ENCODE measurements at regions not wholly inside any gene's neighbourhood (a gene's known extent, or its start where the extent isn't known, plus 50 kb on each side); places are given as distances from the start of the nearest gene placed in this dataset.
A peak's percentile ranks its signal among the peaks of the same experiment; 100 is the strongest.

- no peak for ATAC-seq
Measured at GRCh38 chr10:44201011-44201410, 183.9 kb downstream of the CXCL12 start.

GRCh38 chr10:44199991-44200655, 184.8 kb downstream of the CXCL12 start:
- DNase-seq (ENCODE audit: low spot score) (no peak), ATAC-seq (no peak)

More at GRCh38 chr10:44201011-44201410, 183.9 kb downstream of the CXCL12 start:
- no peak for DNase-seq (ENCODE audit: low spot score)

GRCh38 chr10:44199267-44199666, 185.6 kb downstream of the CXCL12 start:
- ATAC-seq (no peak), DNase-seq (ENCODE audit: low spot score) (no peak)

DNA sequence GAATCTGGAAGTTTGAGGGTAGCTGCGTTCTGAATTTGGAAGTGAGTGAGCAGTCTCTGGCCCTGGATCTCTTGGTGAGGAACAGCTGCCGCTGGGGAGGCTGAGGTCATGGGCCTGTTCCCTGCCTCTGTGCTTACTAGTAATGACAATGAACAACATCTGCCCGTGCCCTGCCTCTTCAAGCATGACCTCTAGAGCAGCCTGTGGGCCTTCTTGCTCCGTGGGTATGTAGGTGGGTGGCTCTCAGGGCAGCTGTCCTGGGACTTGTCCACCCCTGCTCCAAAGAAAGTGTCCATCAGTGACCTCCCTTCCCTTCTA, 186.2 kb downstream of the CXCL12 start:
- DNase-seq (ENCODE audit: low spot score) (no peak), ATAC-seq (no peak)

DNA sequence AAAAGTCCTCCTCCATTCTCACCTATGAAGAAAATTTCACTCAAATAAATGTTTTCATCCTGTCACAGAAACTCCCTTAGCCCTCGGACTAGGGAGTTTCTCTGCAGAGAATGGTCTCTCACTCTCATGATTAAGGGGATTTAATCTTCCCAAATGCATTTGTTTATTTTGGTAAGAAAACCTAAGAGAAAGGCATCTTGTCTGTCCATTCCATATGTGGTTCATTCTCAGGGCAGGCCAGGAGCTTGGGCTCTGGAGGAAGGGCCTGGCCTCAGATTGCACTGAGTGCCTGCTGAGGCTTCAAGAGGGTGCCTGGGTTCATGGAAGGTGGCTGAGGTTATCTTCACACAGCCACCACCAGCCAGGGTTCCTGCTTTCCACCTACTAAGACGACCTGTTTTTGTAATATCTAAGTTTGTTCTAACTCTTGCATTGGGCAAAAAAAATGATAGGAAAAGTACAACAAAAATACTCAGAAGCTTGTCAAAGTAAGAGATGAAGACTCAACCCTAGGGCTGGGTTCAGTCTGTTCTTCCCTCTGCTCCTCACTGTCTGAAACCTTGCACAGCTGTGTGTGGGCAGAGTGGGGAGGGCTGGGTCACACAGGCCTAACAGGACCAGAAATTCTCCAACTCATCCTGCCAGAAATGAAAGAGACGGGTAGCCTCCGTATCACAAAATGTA, 186.7 kb downstream of the CXCL12 start:
- DNase-seq (ENCODE audit: low spot score) (no peak), ATAC-seq (no peak)

DNA sequence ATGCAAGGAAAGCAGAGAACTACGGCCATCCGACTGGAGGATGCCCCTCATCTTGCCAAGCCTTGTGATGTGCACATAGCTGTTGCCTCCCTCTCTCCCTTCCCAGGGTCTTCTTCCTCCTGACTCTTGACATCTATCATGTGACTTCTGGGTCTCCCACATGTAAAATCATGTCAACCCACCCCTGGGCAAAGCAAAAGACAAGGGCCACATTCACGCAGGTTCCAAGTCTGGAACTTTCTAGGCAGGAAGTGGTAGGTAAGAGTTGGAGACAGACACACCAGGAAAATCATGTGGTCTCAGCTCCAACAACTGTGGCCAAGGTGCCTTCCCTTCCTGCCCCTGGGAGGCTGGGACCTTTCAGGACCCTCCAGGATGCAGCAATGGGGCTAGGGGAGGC, 187.3 kb downstream of the CXCL12 start:
- no peak for ATAC-seq
- DNase-seq (ENCODE audit: low spot score), result no peak

- no peak for ATAC-seq
- DNase-seq (ENCODE audit: low spot score), result no peak
Measured at GRCh38 chr10:44196336-44196735, 188.6 kb downstream of the CXCL12 start.

GRCh38 chr10:44196008-44196320, 188.9 kb downstream of the CXCL12 start:
- DNase-seq (ENCODE audit: low spot score) (no peak), ATAC-seq (no peak)

DNA sequence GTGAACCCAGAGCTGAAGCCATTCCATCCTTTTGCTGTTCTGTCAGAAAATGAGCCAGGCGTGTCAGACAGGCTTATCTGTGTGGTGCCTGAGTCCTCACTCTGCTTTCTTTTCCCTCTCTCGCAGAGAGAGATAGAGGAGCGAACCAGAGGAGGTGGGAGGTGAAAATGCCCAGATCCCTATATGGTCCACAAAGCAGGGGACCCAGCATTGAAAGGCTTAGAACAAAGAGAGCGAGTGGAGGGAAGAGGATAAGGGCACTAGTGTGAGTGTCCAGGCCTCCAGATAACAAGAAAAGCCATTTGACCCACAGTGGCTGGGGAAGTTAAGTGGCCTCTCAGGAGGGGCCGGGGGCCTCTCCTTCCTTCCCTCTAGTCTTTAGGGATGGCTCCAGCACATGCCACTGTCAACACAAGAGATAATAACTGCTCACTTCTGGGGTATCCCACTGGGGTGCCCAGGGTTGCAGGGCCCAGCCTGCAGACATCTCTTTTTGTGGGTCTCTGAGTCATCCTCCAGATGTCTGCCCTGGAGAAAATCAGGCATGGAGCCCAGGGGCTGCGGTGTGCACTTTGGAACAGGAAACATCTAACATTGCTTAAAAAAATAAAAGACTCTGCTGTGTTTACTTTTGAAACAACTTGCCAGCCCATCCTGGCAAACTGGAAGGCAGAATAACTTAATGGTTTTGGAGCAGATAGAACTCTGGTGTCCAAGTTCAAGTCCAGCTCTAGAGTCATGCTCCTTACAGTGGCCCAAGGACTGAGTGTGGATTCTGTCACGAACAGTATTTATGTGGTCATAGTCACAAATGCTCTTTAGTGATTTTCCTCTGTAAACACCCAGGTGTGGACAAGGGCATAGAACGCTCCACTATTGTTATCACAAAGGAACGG, 189.5 kb downstream of the CXCL12 start:
- peak; percentile 81 for DNase-seq (ENCODE audit: low spot score)
- peak; percentile 90 for ATAC-seq

- ATAC-seq (no peak), DNase-seq (ENCODE audit: low spot score) (no peak)
Measured at GRCh38 chr10:44194435-44194834, 190.5 kb downstream of the CXCL12 start.

- no peak for ATAC-seq
- DNase-seq (ENCODE audit: low spot score), result no peak
Measured at GRCh38 chr10:44193567-44194220, 191.2 kb downstream of the CXCL12 start.

DNA sequence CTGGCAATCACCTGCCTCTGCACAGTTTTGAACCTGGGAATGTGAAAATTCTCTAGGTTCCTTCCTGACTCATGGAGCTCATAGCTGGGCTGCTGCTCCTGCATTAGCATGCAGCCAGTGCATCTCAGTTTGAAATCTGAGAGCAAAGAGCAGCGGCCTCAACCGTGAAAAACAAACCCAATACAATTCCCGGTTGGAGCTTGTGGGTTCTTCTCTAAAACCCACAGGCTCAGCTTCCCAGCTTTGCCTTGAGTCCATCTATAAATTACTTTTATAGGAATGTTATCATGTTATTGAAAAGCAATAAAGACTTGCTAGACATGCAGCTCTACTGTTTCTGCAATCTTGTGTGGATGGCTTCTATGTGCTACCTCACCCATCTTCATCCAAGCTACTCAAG, 191.7 kb downstream of the CXCL12 start:
- DNase-seq (ENCODE audit: low spot score) (no peak), ATAC-seq (no peak)

DNA sequence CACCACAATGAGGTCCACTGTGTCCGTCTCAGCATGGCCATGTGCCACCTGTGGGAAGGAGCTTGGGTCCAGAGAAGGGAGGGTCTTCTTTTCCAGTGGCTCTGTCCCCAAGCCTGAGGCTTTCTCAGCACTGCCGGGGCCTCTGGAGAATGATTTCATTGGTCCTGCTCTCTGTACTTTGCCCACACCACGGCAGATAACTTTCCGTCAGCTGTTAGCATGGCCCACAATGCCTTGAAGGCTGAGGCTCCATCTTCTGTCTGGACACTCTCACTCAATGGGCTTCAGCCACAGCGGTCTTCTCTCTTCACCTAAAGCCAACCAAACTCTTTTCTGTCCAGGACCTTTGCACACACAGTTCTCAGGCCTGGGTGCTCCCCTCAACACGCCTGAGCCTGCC, 192.5 kb downstream of the CXCL12 start:
- ATAC-seq (peak; percentile 37), DNase-seq (ENCODE audit: low spot score) (no peak)

GRCh38 chr10:44190541-44190940, 194.4 kb downstream of the CXCL12 start:
- DNase-seq (ENCODE audit: low spot score) (no peak), ATAC-seq (no peak)

- DNase-seq (ENCODE audit: low spot score) (no peak), ATAC-seq (no peak)
Measured at GRCh38 chr10:44186821-44187220, 198.1 kb downstream of the CXCL12 start.

GRCh38 chr10:44186150-44186549, 198.7 kb downstream of the CXCL12 start:
- ATAC-seq (no peak), DNase-seq (ENCODE audit: low spot score) (no peak)

- no peak for ATAC-seq
- DNase-seq (ENCODE audit: low spot score), result no peak
Measured at GRCh38 chr10:44185315-44185666, 199.6 kb downstream of the CXCL12 start.

- ATAC-seq (no peak), DNase-seq (ENCODE audit: low spot score) (no peak)
Measured at GRCh38 chr10:44184633-44185314, 200.1 kb downstream of the CXCL12 start.

- DNase-seq (ENCODE audit: low spot score), result no peak
- peak; percentile 52 for ATAC-seq
Measured at GRCh38 chr10:44183667-44184632, 200.9 kb downstream of the CXCL12 start.

DNA sequence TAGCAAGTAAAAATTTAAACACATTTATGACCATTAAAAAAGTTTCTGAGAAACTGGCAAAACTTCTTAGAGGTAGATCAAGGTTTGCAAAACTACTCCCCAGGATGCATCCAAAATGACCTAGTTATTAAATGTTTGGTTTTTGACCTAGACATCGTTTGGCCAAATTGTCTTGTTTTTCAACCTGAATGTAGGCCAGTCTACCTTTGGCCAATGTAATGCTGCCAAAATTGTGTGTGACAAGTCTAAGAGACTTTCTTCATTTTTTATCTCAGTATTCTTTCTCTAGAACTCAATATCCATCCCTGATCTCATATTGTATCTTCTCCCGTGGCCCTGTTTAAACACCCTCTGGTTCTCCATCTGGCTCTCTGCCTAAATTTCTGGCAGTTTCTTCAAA, 202.0 kb downstream of the CXCL12 start:
- DNase-seq (ENCODE audit: low spot score), result no peak
- peak; percentile 68 for ATAC-seq

All from left lobe of liver (tissue), 2 donors.